WTC11 (cell line): ENCODE measurements at regions not wholly inside any gene's neighbourhood (a gene's known extent, or its start where the extent isn't known, plus 50 kb on each side); places are given as distances from the start of the nearest gene placed in this dataset.

Experiments
- ATF1 ChIP-seq: sonication (generic); formaldehyde crosslinking; IDR thresholded peaks from 2 replicates; pipeline ENCODE4 v1.8.1; 2023; ENCODE audit warnings: mild to moderate bottlenecking, moderate library complexity, missing genetic modification reagents
- CREB1 ChIP-seq: sonication (generic); formaldehyde crosslinking; IDR thresholded peaks from 2 replicates; pipeline ENCODE4 v1.8.0; 2023; ENCODE audit warnings: mild to moderate bottlenecking, missing genetic modification reagents
- JAZF1 ChIP-seq: fragments of 250-450 bp; sonication (Bioruptor Pico); IDR thresholded peaks from 2 replicates; pipeline ENCODE4 v1.9.0; 2021; ENCODE audit warnings: moderate library complexity, mild to moderate bottlenecking, inconsistent platforms
- MYBL2 ChIP-seq: sonication (generic); formaldehyde crosslinking; IDR thresholded peaks from 2 replicates; pipeline ENCODE4 v1.8.1; 2023; ENCODE audit warnings: mild to moderate bottlenecking, moderate library complexity, missing genetic modification reagents
- NFYB ChIP-seq: sonication (generic); formaldehyde crosslinking; conservative IDR thresholded peaks from 2 replicates; pipeline ENCODE4 v1.8.0; 2022; ENCODE audit warnings: low read depth, missing genetic modification reagents
- TCF7 ChIP-seq: sonication (generic); formaldehyde crosslinking; IDR thresholded peaks from 2 replicates; pipeline ENCODE4 v1.8.0; 2022; ENCODE audit warnings: mild to moderate bottlenecking, low read depth, missing genetic modification reagents, moderate library complexity
- ZNF416 ChIP-seq: fragments of 250-450 bp; sonication (Bioruptor Pico); IDR thresholded peaks from 2 replicates; pipeline ENCODE4 v1.9.0; 2021; ENCODE audit warnings: mild to moderate bottlenecking, inconsistent platforms
- TF ChIP-seq, protein P1 (sequence below): sonication (generic); formaldehyde crosslinking; IDR thresholded peaks from 2 replicates; pipeline ENCODE4 v1.8.0; 2023; ENCODE audit warnings: missing genetic modification reagents
- TF ChIP-seq, protein P2 (sequence below): sonication (generic); formaldehyde crosslinking; IDR thresholded peaks from 2 replicates; pipeline ENCODE4 v1.8.1; 2023; ENCODE audit warnings: mild to moderate bottlenecking, missing genetic modification reagents
- TF ChIP-seq, protein P3 (sequence below): sonication (generic); formaldehyde crosslinking; IDR thresholded peaks from 2 replicates; pipeline ENCODE4 v1.8.1; 2023; ENCODE audit warnings: mild to moderate bottlenecking, missing genetic modification reagents
- TF ChIP-seq, protein P4 (sequence below): sonication (generic); formaldehyde crosslinking; IDR thresholded peaks from 2 replicates; pipeline ENCODE4 v1.8.1; 2023; ENCODE audit warnings: mild to moderate bottlenecking, missing genetic modification reagents, moderate library complexity
- TF ChIP-seq, protein P5 (sequence below): sonication (generic); formaldehyde crosslinking; IDR thresholded peaks from 2 replicates; pipeline ENCODE4 v1.8.1; 2022; ENCODE audit warnings: missing genetic modification reagents, borderline replicate concordance
- TF ChIP-seq, protein P6 (sequence below): sonication (generic); formaldehyde crosslinking; conservative IDR thresholded peaks from 2 replicates; pipeline ENCODE4 v1.8.1; 2023; ENCODE audit warnings: mild to moderate bottlenecking, low read depth, missing genetic modification reagents, moderate library complexity
- TF ChIP-seq, protein P7 (sequence below): fragments of 250-450 bp; sonication (Bioruptor Pico); IDR thresholded peaks from 2 replicates; pipeline ENCODE4 v1.9.0; 2021; ENCODE audit warnings: mild to moderate bottlenecking
- TF ChIP-seq, protein P8 (sequence below): sonication (generic); formaldehyde crosslinking; IDR thresholded peaks from 2 replicates; pipeline ENCODE4 v1.8.0; 2022; ENCODE audit warnings: mild to moderate bottlenecking, missing genetic modification reagents
- TF ChIP-seq, protein P9 (sequence below): sonication (generic); formaldehyde crosslinking; IDR thresholded peaks from 2 replicates; pipeline ENCODE4 v1.8.0; 2022; ENCODE audit warnings: missing genetic modification reagents

DNA sequence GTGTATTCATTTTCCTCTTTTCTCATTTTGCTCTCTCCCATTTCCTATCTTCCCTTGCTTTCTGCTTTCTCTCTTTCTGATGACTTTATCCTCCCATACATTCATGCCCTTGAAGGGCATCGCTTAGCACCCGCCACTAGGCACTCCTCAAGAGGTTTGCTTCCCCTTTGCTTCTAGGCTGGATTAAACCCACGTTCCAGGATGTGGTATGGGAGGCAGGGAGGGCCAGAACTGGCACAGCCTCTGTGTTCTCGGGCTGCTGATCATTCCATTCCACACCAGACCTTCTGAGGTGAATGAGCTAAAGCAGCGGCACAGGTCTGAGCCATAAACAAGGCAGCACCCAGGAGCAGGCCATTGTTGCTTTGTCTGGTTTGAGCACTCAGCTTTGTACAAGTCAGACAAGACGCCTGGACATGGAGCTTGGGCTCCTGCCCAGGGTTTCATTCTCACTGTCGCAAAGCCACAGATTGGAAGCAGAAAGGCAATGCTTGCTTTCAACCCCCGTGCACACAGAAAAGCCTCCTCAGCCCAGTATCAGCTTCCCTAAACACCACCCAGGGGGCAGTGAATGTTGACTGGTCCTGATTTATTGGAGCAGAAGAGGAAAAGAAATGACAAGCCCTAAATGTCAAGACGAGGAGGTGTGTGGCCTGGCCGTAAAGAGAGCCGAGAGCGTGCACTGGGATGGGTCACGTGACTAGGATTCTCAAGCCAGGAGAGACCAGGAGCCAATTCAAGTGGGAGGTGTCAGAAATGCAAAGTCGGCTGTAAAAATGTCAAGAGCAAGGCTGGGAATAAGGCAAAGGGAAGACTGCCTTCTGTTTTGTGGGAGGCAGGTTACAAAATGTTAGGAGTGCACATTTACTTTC is 218.0 kb upstream of the SERP2 start (continued):
- TF ChIP-seq MYBL2 (CRISPR knock-in tag) = no peak
- TF ChIP-seq ZNF416 (CRISPR knock-in tag) = no peak
- no peak for TF ChIP-seq NFYB (CRISPR knock-in tag)
- TF ChIP-seq, protein P1, sequence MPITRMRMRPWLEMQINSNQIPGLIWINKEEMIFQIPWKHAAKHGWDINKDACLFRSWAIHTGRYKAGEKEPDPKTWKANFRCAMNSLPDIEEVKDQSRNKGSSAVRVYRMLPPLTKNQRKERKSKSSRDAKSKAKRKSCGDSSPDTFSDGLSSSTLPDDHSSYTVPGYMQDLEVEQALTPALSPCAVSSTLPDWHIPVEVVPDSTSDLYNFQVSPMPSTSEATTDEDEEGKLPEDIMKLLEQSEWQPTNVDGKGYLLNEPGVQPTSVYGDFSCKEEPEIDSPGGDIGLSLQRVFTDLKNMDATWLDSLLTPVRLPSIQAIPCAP (CRISPR knock-in tag) = no peak
- TF ChIP-seq, protein P2, sequence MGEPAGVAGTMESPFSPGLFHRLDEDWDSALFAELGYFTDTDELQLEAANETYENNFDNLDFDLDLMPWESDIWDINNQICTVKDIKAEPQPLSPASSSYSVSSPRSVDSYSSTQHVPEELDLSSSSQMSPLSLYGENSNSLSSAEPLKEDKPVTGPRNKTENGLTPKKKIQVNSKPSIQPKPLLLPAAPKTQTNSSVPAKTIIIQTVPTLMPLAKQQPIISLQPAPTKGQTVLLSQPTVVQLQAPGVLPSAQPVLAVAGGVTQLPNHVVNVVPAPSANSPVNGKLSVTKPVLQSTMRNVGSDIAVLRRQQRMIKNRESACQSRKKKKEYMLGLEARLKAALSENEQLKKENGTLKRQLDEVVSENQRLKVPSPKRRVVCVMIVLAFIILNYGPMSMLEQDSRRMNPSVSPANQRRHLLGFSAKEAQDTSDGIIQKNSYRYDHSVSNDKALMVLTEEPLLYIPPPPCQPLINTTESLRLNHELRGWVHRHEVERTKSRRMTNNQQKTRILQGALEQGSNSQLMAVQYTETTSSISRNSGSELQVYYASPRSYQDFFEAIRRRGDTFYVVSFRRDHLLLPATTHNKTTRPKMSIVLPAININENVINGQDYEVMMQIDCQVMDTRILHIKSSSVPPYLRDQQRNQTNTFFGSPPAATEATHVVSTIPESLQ = no peak
- no peak for TF ChIP-seq TCF7 (CRISPR knock-in tag)
- no peak for TF ChIP-seq CREB1 (CRISPR knock-in tag)
- TF ChIP-seq, protein P3, sequence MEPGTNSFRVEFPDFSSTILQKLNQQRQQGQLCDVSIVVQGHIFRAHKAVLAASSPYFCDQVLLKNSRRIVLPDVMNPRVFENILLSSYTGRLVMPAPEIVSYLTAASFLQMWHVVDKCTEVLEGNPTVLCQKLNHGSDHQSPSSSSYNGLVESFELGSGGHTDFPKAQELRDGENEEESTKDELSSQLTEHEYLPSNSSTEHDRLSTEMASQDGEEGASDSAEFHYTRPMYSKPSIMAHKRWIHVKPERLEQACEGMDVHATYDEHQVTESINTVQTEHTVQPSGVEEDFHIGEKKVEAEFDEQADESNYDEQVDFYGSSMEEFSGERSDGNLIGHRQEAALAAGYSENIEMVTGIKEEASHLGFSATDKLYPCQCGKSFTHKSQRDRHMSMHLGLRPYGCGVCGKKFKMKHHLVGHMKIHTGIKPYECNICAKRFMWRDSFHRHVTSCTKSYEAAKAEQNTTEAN (CRISPR knock-in tag) = no peak
- TF ChIP-seq, protein P4, sequence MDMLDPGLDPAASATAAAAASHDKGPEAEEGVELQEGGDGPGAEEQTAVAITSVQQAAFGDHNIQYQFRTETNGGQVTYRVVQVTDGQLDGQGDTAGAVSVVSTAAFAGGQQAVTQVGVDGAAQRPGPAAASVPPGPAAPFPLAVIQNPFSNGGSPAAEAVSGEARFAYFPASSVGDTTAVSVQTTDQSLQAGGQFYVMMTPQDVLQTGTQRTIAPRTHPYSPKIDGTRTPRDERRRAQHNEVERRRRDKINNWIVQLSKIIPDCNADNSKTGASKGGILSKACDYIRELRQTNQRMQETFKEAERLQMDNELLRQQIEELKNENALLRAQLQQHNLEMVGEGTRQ = peak; percentile 84
- no peak for TF ChIP-seq ATF1 (CRISPR knock-in tag)
- TF ChIP-seq, protein P5, sequence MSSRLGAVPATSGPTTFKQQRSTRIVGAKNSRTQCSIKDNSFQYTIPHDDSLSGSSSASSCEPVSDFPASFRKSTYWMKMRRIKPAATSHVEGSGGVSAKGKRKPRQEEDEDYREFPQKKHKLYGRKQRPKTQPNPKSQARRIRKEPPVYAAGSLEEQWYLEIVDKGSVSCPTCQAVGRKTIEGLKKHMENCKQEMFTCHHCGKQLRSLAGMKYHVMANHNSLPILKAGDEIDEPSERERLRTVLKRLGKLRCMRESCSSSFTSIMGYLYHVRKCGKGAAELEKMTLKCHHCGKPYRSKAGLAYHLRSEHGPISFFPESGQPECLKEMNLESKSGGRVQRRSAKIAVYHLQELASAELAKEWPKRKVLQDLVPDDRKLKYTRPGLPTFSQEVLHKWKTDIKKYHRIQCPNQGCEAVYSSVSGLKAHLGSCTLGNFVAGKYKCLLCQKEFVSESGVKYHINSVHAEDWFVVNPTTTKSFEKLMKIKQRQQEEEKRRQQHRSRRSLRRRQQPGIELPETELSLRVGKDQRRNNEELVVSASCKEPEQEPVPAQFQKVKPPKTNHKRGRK (CRISPR knock-in tag) = no peak
- TF ChIP-seq, protein P6, sequence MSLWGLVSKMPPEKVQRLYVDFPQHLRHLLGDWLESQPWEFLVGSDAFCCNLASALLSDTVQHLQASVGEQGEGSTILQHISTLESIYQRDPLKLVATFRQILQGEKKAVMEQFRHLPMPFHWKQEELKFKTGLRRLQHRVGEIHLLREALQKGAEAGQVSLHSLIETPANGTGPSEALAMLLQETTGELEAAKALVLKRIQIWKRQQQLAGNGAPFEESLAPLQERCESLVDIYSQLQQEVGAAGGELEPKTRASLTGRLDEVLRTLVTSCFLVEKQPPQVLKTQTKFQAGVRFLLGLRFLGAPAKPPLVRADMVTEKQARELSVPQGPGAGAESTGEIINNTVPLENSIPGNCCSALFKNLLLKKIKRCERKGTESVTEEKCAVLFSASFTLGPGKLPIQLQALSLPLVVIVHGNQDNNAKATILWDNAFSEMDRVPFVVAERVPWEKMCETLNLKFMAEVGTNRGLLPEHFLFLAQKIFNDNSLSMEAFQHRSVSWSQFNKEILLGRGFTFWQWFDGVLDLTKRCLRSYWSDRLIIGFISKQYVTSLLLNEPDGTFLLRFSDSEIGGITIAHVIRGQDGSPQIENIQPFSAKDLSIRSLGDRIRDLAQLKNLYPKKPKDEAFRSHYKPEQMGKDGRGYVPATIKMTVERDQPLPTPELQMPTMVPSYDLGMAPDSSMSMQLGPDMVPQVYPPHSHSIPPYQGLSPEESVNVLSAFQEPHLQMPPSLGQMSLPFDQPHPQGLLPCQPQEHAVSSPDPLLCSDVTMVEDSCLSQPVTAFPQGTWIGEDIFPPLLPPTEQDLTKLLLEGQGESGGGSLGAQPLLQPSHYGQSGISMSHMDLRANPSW (CRISPR knock-in tag) = no peak
- TF ChIP-seq, protein P7, sequence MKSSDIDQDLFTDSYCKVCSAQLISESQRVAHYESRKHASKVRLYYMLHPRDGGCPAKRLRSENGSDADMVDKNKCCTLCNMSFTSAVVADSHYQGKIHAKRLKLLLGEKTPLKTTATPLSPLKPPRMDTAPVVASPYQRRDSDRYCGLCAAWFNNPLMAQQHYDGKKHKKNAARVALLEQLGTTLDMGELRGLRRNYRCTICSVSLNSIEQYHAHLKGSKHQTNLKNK (CRISPR knock-in tag) = no peak
- TF ChIP-seq, protein P8, sequence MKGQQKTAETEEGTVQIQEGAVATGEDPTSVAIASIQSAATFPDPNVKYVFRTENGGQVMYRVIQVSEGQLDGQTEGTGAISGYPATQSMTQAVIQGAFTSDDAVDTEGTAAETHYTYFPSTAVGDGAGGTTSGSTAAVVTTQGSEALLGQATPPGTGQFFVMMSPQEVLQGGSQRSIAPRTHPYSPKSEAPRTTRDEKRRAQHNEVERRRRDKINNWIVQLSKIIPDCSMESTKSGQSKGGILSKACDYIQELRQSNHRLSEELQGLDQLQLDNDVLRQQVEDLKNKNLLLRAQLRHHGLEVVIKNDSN (CRISPR knock-in tag) = peak; percentile 83
- TF ChIP-seq JAZF1 (CRISPR knock-in tag) = no peak
- TF ChIP-seq, protein P9, sequence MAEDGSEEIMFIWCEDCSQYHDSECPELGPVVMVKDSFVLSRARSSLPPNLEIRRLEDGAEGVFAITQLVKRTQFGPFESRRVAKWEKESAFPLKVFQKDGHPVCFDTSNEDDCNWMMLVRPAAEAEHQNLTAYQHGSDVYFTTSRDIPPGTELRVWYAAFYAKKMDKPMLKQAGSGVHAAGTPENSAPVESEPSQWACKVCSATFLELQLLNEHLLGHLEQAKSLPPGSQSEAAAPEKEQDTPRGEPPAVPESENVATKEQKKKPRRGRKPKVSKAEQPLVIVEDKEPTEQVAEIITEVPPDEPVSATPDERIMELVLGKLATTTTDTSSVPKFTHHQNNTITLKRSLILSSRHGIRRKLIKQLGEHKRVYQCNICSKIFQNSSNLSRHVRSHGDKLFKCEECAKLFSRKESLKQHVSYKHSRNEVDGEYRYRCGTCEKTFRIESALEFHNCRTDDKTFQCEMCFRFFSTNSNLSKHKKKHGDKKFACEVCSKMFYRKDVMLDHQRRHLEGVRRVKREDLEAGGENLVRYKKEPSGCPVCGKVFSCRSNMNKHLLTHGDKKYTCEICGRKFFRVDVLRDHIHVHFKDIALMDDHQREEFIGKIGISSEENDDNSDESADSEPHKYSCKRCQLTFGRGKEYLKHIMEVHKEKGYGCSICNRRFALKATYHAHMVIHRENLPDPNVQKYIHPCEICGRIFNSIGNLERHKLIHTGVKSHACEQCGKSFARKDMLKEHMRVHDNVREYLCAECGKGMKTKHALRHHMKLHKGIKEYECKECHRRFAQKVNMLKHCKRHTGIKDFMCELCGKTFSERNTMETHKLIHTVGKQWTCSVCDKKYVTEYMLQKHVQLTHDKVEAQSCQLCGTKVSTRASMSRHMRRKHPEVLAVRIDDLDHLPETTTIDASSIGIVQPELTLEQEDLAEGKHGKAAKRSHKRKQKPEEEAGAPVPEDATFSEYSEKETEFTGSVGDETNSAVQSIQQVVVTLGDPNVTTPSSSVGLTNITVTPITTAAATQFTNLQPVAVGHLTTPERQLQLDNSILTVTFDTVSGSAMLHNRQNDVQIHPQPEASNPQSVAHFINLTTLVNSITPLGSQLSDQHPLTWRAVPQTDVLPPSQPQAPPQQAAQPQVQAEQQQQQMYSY (CRISPR knock-in tag) = peak; percentile 79
- TF ChIP-seq, all 79 proteins: peak for 3
